BE2C (cell line): ENCODE measurements at regions not wholly inside any gene's neighbourhood (a gene's known extent, or its start where the extent isn't known, plus 50 kb on each side); places are given as distances from the start of the nearest gene placed in this dataset.
"Not testable (repeated sequence)": the region's sequence is repeated elsewhere in the genome, so short reads cannot be mapped to it uniquely, and the experiment has no call there.

Experiments used
- DNase-seq: peaks from one replicate; pipeline ENCODE4 v3.0.0-alpha.2; 2020
- H3K27me3 ChIP-seq: fragments of 250-450 bp; sonication (Bioruptor Pico); 2 replicates; pipeline ENCODE4 v1.5.1; 2020; ENCODE audit warnings: mild to moderate bottlenecking
- H3K36me3 ChIP-seq: fragments of 250-450 bp; sonication (Bioruptor Pico); 2 replicates; pipeline ENCODE4 v1.5.1; 2020; ENCODE audit warnings: mild to moderate bottlenecking
- H3K4me1 ChIP-seq: fragments of 250-450 bp; sonication (Bioruptor Pico); 2 replicates; pipeline ENCODE4 v1.5.1; 2020
- H3K4me3 ChIP-seq: 2 replicates; pipeline ENCODE4 v1.5.1; 2011; ENCODE audit warnings: low read depth, low read length
- H3K9me3 ChIP-seq: fragments of 250-450 bp; sonication (Bioruptor Pico); 2 replicates; pipeline ENCODE4 v1.5.1; 2020
- CTCF ChIP-seq: IDR thresholded peaks from 2 replicates; pipeline ENCODE4 v1.5.1; 2012; ENCODE audit warnings: mild to moderate bottlenecking, low read depth, low read length

- H3K4me1 ChIP-seq, H3K36me3 ChIP-seq, H3K27me3 ChIP-seq, H3K4me3 ChIP-seq, H3K9me3 ChIP-seq: not testable (repeated sequence)
- DNase-seq: peak; percentile 13
These were observed 57.8 kb upstream of the KIF2A start for GRCh38 chr5:62248192-62248591.

DNA sequence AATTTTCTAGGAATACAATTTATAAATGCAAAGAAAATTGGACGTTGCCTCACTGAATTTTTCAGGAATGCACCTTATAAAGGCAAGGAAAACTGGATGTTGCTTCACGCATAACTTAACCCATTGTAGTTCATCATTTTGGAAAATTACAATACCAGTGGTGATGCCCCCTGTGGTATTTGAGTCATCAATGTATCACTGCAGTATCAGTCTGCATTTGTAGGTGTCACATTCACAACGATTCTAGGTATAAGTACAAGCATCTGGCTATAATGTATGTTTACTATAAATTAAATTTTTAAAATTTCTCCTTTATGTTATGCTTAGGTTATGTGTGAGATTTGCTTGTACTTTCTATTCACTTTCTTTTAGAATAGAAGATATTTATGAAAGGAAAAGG lies 55.9 kb upstream of the KIF2A start:
- not testable (repeated sequence) for H3K9me3 ChIP-seq, H3K4me1 ChIP-seq, H3K27me3 ChIP-seq, H3K4me3 ChIP-seq, DNase-seq, H3K36me3 ChIP-seq

DNA sequence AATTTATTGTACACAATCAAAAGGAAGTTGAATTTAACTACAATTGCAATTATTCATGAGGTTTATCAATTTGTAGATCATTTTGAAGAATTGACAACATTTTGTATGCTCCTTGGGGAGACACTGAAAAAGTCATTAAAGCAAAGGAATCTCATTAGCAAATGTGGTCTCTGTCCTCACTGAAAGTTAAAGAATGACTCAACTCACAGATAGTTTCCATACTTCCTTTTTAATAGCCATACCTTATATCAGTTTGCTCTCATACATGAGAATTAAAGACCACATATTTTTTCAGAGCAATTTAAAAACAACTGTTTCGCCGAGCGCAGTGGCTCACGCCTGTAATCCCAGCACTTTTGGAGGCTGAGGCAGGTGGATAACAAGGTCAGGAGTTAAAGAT lies 55.1 kb upstream of the KIF2A start:
- not testable (repeated sequence) for H3K9me3 ChIP-seq, H3K36me3 ChIP-seq, H3K4me1 ChIP-seq, DNase-seq, H3K4me3 ChIP-seq, H3K27me3 ChIP-seq

GRCh38 chr5:62252519-62252918 lies 53.5 kb upstream of the KIF2A start:
- not testable (repeated sequence) for H3K36me3 ChIP-seq, DNase-seq, H3K4me3 ChIP-seq, H3K9me3 ChIP-seq, H3K27me3 ChIP-seq
- peaks cover 13% of the 10 kb centered on the region for H3K4me1 ChIP-seq

DNA sequence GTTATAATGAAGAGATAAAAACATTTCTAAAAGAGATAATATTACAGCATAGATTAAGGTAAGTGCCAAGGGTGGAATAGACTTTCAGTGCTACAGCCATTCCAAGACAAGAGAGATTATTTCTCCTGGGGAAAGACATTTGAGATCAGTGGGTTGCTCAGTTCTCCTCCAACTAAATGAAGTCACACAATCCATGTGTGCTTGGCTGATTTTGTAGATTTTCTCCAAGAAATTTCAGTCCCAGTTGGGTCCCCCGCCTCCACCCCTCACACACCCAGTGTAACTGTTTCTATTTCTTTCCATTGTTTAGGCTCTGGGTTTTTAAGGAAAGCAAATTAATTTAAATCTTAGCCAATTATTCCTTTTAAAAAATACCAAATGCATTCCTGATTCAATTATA lies 50.5 kb upstream of the KIF2A start:
- H3K36me3 ChIP-seq, DNase-seq, H3K27me3 ChIP-seq, H3K4me3 ChIP-seq, H3K9me3 ChIP-seq: not testable (repeated sequence)
- H3K4me1 ChIP-seq: peaks cover 13% of the 10 kb centered on the region

DNA sequence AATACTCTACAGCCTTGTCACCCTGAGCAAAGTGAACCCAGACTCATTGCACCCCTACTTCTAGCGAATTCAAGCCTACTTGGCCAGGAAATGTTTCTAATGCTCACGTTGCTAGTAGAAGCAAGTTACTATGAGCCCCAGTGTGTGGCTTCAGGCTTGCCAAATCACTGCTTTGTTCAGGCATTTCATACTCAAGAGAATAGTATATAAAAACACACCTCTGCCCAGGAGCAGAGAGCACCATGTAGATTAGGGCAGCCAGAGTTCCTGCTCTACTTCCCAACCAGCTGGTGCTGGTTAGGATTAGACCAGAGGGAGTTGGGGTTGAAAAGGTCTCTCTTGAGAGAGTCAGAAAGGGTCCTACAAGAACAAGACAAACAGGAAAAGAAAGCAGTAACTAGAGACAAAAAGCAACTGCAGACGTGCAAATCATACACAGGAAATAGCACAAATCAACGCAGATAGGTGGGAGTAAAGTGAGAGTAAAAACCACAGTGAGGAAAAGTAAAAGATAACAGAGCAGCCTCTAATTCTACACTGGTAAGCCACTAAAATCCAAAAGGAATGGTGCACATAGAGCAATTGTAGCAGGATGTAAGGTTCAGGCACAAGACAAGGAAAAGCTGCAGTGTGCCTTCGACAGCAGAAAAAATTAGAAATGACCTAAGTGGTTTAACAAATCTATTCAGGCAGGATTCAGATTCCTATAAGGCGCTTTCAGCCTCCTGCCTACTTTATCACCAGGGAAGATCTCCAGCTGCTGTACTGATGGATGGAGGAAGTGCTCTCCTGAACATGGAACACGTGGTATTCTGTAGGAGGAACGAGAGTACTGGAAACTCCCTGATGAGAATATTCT lies 49.6 kb upstream of the KIF2A start:
- Histone ChIP-seq H3K27me3 (no peaks in the 10 kb centered on the region), H3K9me3 (no peaks in the 10 kb centered on the region), H3K36me3 (no peaks in the 10 kb centered on the region), H3K4me3 (no peak overlapping the region), H3K4me1 (peaks cover 13% of the 10 kb centered on the region)
- peak; percentile 38 for DNase-seq
- TF ChIP-seq CTCF: no peak
